Hypothalamus (tissue), 51 donors: ENCODE measurements at regions not wholly inside any gene's neighbourhood (a gene's known extent, or its start where the extent isn't known, plus 50 kb on each side); places are given as distances from the start of the nearest gene placed in this dataset.

ENCODE experiments used
- DNase-seq, 51 donors: peaks; one replicate each; lab custom pipeline; 2025; lab: John Stamatoyannopoulos, UW

- DNase-seq: no peak
These were observed 476.6 kb upstream of the MARCKS start for GRCh38 chr6:113380591-113380990.

- DNase-seq: no peak
These were observed 475.9 kb upstream of the MARCKS start for GRCh38 chr6:113381232-113381631.

- peak in 1 of 51 donors; percentile 1 for DNase-seq
These were observed 475.2 kb upstream of the MARCKS start for GRCh38 chr6:113381959-113382358.

GRCh38 chr6:113383701-113384100, 473.4 kb upstream of the MARCKS start:
- DNase-seq: no peak

GRCh38 chr6:113385020-113385431, 472.1 kb upstream of the MARCKS start:
- no peak for DNase-seq

- DNase-seq: no peak
These were observed 468.1 kb upstream of the MARCKS start for GRCh38 chr6:113388996-113389395.

- DNase-seq: no peak
These were observed 464.5 kb upstream of the MARCKS start for GRCh38 chr6:113392551-113393055.

GRCh38 chr6:113394216-113394615, 462.9 kb upstream of the MARCKS start:
- DNase-seq: no peak

- no peak for DNase-seq
These were observed 462.4 kb upstream of the MARCKS start for GRCh38 chr6:113394729-113395128.

- no peak for DNase-seq
These were observed 460.4 kb upstream of the MARCKS start for GRCh38 chr6:113396730-113397129.

GRCh38 chr6:113397236-113397635, 459.9 kb upstream of the MARCKS start:
- DNase-seq: no peak

- DNase-seq: no peak
These were observed 455.9 kb upstream of the MARCKS start for GRCh38 chr6:113401231-113401630.

GRCh38 chr6:113402544-113402943, 454.6 kb upstream of the MARCKS start:
- DNase-seq: peak in 1 of 51 donors; percentile 1

- DNase-seq: no peak
These were observed 453.1 kb upstream of the MARCKS start for GRCh38 chr6:113403966-113404595.

- no peak for DNase-seq
These were observed 451.7 kb upstream of the MARCKS start for GRCh38 chr6:113405326-113406047.

GRCh38 chr6:113406048-113406695, 451.0 kb upstream of the MARCKS start:
- DNase-seq: no peak

GRCh38 chr6:113411011-113411410, 446.1 kb upstream of the MARCKS start:
- DNase-seq: no peak

- no peak for DNase-seq
These were observed 444.4 kb upstream of the MARCKS start for GRCh38 chr6:113412589-113413357.

GRCh38 chr6:113414511-113414910, 442.6 kb upstream of the MARCKS start:
- peak in 10 of 51 donors; percentile 1 to 25 (median 3) for DNase-seq

GRCh38 chr6:113416170-113416569, 441.0 kb upstream of the MARCKS start:
- no peak for DNase-seq

- no peak for DNase-seq
These were observed 436.9 kb upstream of the MARCKS start for GRCh38 chr6:113420290-113420689.
